Adrenal gland (tissue), 9 donors: ENCODE measurements at regions not wholly inside any gene's neighbourhood (a gene's known extent, or its start where the extent isn't known, plus 50 kb on each side); places are given as distances from the start of the nearest gene placed in this dataset.

ENCODE experiments used
- DNase-seq, 7 donors: peaks; one replicate each; pipeline ENCODE4 v3.0.0-alpha.2; 2019 to 2020
- H3K27ac ChIP-seq, 5 donors: fragments of 200-600 bp; sonication (generic) in 4 of 5; 1 replicate in 3 of 5; 2 replicates in 2 of 5; pipeline versions ENCODE4 v1.5.1 to v1.8.0; 2016 to 2020; ENCODE audit warnings: mild to moderate bottlenecking in 1 of 5
- H3K27me3 ChIP-seq: fragments of 200-600 bp; 2 replicates; pipeline ENCODE4 v1.8.0; 2021
- H3K36me3 ChIP-seq, 2 donors: fragments of 200-600 bp; replicated peaks in 1 of 2; 1 replicate in 1 of 2; 2 replicates in 1 of 2; pipeline versions ENCODE4 v1.5.1 to v1.8.0; 2018 to 2022
- H3K4me1 ChIP-seq, 2 donors: fragments of 200-600 bp; replicated peaks in 1 of 2; 1 replicate in 1 of 2; 2 replicates in 1 of 2; pipeline versions ENCODE4 v1.5.1 to v1.8.0; 2018 to 2021
- H3K4me3 ChIP-seq, 4 donors: fragments of 200-600 bp; sonication (generic) in 3 of 4; one replicate each; pipeline ENCODE4 v1.5.1; 2016 to 2018
- H3K9me3 ChIP-seq, 3 donors: fragments of 200-600 bp; sonication (generic) in 1 of 3; replicated peaks in 1 of 3; 1 replicate in 2 of 3; 2 replicates in 1 of 3; pipeline versions ENCODE4 v1.5.1 to v1.8.0; 2016 to 2021
- POLR2A ChIP-seq, 2 donors: fragments of 450-650 bp; IDR thresholded peaks; one replicate each; pipeline ENCODE4 v1.6.1; 2017; ENCODE audit warnings: antibody characterized with exemption in 2 of 2, mild to moderate bottlenecking in 2 of 2, moderate library complexity in 1 of 2
- WGBS, 4 donors: extraction: QIAGEN DNeasy Blood & Tissue Kit in 2 of 4; methylation state at CpG; one replicate each; pipeline versions ENCODE4 v1.1.5 to v1.1.7; 2013 to 2017; 5-methylcytosine and 5-hydroxymethylcytosine counted together
- intact Hi-C, 2 donors: fragments of 100-400 bp; cut with DNase I; formaldehyde crosslinking; loops; one replicate each; pipeline versions ENCODE4 v1.14.1 to v1.15.0; 2022 to 2023
- TF ChIP-seq, protein P1 (sequence below), 6 experiments: fragments of 450-650 bp in 4 of 6; fragments of 200-600 bp in 2 of 6; sonication (generic) in 1 of 6; IDR thresholded peaks; 1 replicate in 5 of 6; 2 replicates in 1 of 6; pipeline versions ENCODE4 v1.5.1 to v1.8.0; 2016 to 2021; ENCODE audit warnings: antibody characterized with exemption in 6 of 6, mild to moderate bottlenecking in 2 of 6, moderate library complexity in 1 of 6
- donor health status: healthy with polysubstance abuse.
- donor health status: Bipolar disorder and iron deficiency.
- donor health status: DM: yes; HTN: yes; CAD: no.
- donor health status: DM: no; HTN: no; CAD: no.
- donor health status: DM: no; HTN: no; CAD: no.

DNA sequence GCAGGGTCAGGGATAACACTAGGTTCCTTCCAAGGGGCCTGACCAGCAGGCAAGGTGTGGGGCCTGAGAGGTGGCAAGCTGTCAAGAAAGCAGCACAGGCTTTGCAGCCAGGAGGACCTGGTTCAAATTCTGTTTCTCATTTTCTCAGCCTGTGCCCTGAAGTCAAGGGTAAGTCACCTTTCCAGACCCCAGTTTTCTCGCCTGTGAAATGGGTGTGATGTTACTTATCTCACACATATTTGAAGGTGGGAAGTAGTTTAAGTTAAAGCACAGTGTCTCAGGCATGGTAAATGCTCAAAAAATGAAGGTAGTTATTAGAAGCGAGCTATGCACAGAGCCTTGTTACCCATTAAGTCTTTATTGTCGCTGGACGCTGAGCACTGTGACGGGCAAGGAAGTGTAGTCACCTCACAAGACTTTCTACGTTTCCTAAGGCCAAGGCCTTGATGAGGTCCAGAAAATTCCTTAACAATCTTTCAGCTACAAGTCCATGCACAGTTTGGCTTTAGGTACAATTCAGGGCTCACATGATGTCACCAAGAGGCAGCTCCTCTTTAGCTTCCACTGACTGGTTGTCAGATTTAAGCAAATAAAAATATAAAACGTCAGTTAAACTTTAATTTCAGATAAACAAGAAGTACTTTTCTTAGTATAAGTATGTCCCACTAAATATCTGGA is 522.6 kb upstream of the PROK2 start:
- Histone ChIP-seq H3K4me1 (peaks cover 0 to 24% of the 10 kb centered on the region in 2 donors), H3K4me3 (no peak overlapping the region), H3K9me3 (no peaks in the 10 kb centered on the region), H3K27ac (peak overlapping the region in 1 of 5 donors; percentile 27), H3K27me3 (no peaks in the 10 kb centered on the region), H3K36me3 (no peaks in the 10 kb centered on the region)
- DNase-seq, result no peak
- intact Hi-C loops, result no loop called here
- WGBS, 4 donors, result 80 to 89% (median 88%) methylated on average over 7 of the region's 7 CpGs
- TF ChIP-seq POLR2A (IDR thresholded peaks at IDR 0.05), result no peak
- TF ChIP-seq, protein P1, sequence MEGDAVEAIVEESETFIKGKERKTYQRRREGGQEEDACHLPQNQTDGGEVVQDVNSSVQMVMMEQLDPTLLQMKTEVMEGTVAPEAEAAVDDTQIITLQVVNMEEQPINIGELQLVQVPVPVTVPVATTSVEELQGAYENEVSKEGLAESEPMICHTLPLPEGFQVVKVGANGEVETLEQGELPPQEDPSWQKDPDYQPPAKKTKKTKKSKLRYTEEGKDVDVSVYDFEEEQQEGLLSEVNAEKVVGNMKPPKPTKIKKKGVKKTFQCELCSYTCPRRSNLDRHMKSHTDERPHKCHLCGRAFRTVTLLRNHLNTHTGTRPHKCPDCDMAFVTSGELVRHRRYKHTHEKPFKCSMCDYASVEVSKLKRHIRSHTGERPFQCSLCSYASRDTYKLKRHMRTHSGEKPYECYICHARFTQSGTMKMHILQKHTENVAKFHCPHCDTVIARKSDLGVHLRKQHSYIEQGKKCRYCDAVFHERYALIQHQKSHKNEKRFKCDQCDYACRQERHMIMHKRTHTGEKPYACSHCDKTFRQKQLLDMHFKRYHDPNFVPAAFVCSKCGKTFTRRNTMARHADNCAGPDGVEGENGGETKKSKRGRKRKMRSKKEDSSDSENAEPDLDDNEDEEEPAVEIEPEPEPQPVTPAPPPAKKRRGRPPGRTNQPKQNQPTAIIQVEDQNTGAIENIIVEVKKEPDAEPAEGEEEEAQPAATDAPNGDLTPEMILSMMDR (IDR thresholded peaks at IDR 0.05), result no peak

DNA sequence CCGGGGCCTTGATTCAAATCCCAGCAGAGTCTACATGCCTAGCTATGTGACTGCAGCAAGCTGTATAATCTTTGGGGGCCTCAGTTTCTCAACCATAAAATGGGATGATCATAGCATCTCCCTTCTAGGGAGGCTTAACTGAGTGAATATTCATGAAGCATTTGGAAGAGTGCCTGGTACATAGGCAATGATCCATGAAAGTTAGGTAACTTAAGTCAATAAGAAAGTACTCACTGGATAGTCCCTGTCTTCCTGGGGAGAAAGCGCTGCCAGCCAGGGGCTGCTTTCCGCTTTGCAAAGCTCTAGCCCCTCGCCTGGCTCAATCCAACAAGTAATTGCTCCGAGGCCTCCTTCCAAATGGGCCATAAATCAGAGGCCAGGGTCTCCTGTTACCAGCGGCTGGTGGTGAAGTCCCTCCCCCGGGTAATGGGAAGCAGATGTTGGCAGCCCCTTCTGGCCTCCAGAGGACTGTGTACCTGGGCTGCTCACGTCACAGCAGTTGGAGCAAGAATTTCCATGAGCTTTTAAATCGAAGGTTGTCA is 521.9 kb upstream of the PROK2 start:
- no peaks in the 10 kb centered on the region for H3K27me3 ChIP-seq
- no peak for DNase-seq
- no peaks in the 10 kb centered on the region for H3K9me3 ChIP-seq
- H3K4me3 ChIP-seq, result no peak overlapping the region
- intact Hi-C loops, result no loop called here
- no peak for TF ChIP-seq POLR2A (IDR thresholded peaks at IDR 0.05)
- TF ChIP-seq, protein P1 (IDR thresholded peaks at IDR 0.05), result no peak
- no peaks in the 10 kb centered on the region for H3K36me3 ChIP-seq
- H3K27ac ChIP-seq, result no peak overlapping the region
- WGBS, 4 donors, result 70 to 77% (median 73%) methylated on average over 8 to 9 of the region's 9 CpGs
- peaks cover 0 to 24% of the 10 kb centered on the region in 2 donors for H3K4me1 ChIP-seq

GRCh38 chr3:72303926-72304325 is 519.0 kb upstream of the PROK2 start:
- intact Hi-C loops, result no loop called here
- no peak for TF ChIP-seq POLR2A (IDR thresholded peaks at IDR 0.05)
- TF ChIP-seq, protein P1 (IDR thresholded peaks at IDR 0.05), result no peak
- H3K4me3 ChIP-seq, result no peak overlapping the region
- H3K4me1 ChIP-seq, result no peaks in the 10 kb centered on the region
- no peaks in the 10 kb centered on the region for H3K27me3 ChIP-seq
- H3K36me3 ChIP-seq, result no peaks in the 10 kb centered on the region
- DNase-seq, result peak in 2 of 7 donors; percentile 30 to 55
- H3K9me3 ChIP-seq, result no peaks in the 10 kb centered on the region
- 44 to 66% (median 53%) methylated on average over 6 to 7 of the region's 7 CpGs for WGBS, 4 donors
- peak overlapping the region in 1 of 5 donors; percentile 34 for H3K27ac ChIP-seq

DNA sequence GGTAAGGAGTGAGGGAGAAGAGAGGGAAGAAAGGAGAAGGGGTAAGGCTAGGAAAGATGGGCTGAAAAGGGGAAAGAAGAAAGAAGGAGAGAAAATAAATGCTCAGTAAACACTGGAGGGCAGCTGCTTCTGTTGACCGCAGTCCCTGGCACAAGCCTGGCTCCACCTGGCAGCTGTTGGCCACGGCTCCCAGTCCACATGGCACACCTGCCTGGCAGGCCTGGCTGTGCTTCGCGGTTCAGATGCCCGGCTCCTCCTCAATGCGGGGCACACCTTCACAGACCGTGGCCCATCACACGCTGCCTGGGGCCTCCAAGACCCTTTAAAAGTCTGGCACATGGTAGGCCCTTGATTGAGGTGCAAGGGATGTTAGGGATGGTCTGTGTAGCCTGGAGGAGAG is 516.8 kb upstream of the PROK2 start:
- H3K27me3 ChIP-seq, result no peaks in the 10 kb centered on the region
- intact Hi-C loops, result no loop called here
- H3K4me1 ChIP-seq, result no peaks in the 10 kb centered on the region
- WGBS, 4 donors, result 95 to 98% (median 97%) methylated on average over 8 of the region's 8 CpGs
- no peak overlapping the region for H3K4me3 ChIP-seq
- no peaks in the 10 kb centered on the region for H3K9me3 ChIP-seq
- no peak overlapping the region for H3K27ac ChIP-seq
- TF ChIP-seq POLR2A (IDR thresholded peaks at IDR 0.05), result no peak
- TF ChIP-seq, protein P1 (IDR thresholded peaks at IDR 0.05), result no peak
- no peaks in the 10 kb centered on the region for H3K36me3 ChIP-seq
- no peak for DNase-seq
